Left renal cortex interstitium (tissue), 4 donors: ENCODE measurements at regions not wholly inside any gene's neighbourhood (a gene's known extent, or its start where the extent isn't known, plus 50 kb on each side); places are given as distances from the start of the nearest gene placed in this dataset.

ENCODE experiments used
- DNase-seq, 4 donors: peaks; one replicate each; pipeline ENCODE4 v3.0.0-alpha.2; 2013; ENCODE audit warnings: low read depth in 4 of 4, low spot score in 2 of 4, missing footprints in 1 of 4

GRCh38 chr1:25042331-25043227, 112.5 kb upstream of the RUNX3 start:
- no peak for DNase-seq

GRCh38 chr1:25041916-25042315, 111.8 kb upstream of the RUNX3 start:
- no peak for DNase-seq

- DNase-seq = no peak
These were observed 110.1 kb upstream of the RUNX3 start for GRCh38 chr1:25040122-25040685.

- no peak for DNase-seq
These were observed 109.2 kb upstream of the RUNX3 start for GRCh38 chr1:25039229-25039628.

- DNase-seq = no peak
These were observed 108.6 kb upstream of the RUNX3 start for GRCh38 chr1:25038699-25039098.

- no peak for DNase-seq
These were observed 107.3 kb upstream of the RUNX3 start for GRCh38 chr1:25037174-25038074.

- DNase-seq = no peak
These were observed 106.1 kb upstream of the RUNX3 start for GRCh38 chr1:25036117-25036546.

- no peak for DNase-seq
These were observed 105.5 kb upstream of the RUNX3 start for GRCh38 chr1:25035523-25036116.

GRCh38 chr1:25034736-25035522, 104.9 kb upstream of the RUNX3 start:
- no peak for DNase-seq

GRCh38 chr1:25033828-25034705, 104.0 kb upstream of the RUNX3 start:
- DNase-seq = no peak

- DNase-seq = no peak
These were observed 103.2 kb upstream of the RUNX3 start for GRCh38 chr1:25033030-25033827.

GRCh38 chr1:25031966-25032667, 102.0 kb upstream of the RUNX3 start:
- no peak for DNase-seq

- no peak for DNase-seq
These were observed 101.5 kb upstream of the RUNX3 start for GRCh38 chr1:25031601-25031965.

- no peak for DNase-seq
These were observed 100.9 kb upstream of the RUNX3 start for GRCh38 chr1:25030674-25031589.

- no peak for DNase-seq
These were observed 99.9 kb upstream of the RUNX3 start for GRCh38 chr1:25030012-25030411.

- no peak for DNase-seq
These were observed 99.0 kb upstream of the RUNX3 start for GRCh38 chr1:25028907-25029599.
